HCT116 (cell line): ENCODE measurements at regions not wholly inside any gene's neighbourhood (a gene's known extent, or its start where the extent isn't known, plus 50 kb on each side); places are given as distances from the start of the nearest gene placed in this dataset.

Source experiments
- ATAC-seq: fragments of 200-7000 bp; cut with Tn5 transposase; 2 replicates; pipeline ENCODE4 v1.9.1; 2020; ENCODE audit warnings: mild to moderate bottlenecking, moderate library complexity
- BruUV-seq: library from RNA; stranded (reverse); fragments of 400-500 nt; replicated peaks from 2 replicates; lab custom pipeline; 2021; lab: Mats Ljungman, UMichigan
- CTCF ChIA-PET: fragments of 300-600 bp; sonication (Branson Sonifier 250); formaldehyde crosslinking; loops from one replicate; lab custom pipeline; 2021; ENCODE audit warnings: antibody characterized with exemption; lab: Charles Lee
- POLR2A ChIA-PET: fragments of 300-600, 350-600 bp; sonication (Branson Sonifier 250); formaldehyde crosslinking; loops from one replicate; lab custom pipeline; 2021; ENCODE audit warnings: antibody characterized with exemption; lab: Charles Lee
- RAD21 ChIA-PET, 2 experiments: fragments of 300-600 bp; sonication (Branson Sonifier 250); formaldehyde crosslinking; loops; one replicate each; lab custom pipeline; 2023; ENCODE audit warnings: low total read pairs in 2 of 2; ENCODE audit not compliant: uncharacterized antibody in 2 of 2, unreplicated experiment in 2 of 2, low non-redundant PET in 1 of 2; lab: Charles Lee
- DNase-seq: peaks from one replicate; pipeline ENCODE4 v3.0.0-alpha.2; 2010; ENCODE audit warnings: low read depth, low spot score
- H2AFZ ChIP-seq: fragments of 200-600 bp; shearing (Covaris generic), sonication (generic); 2 replicates; pipeline ENCODE4 v1.6.1; 2017; ENCODE audit warnings: low read depth, mixed run types, mixed read lengths, antibody characterized with exemption, low read length; ENCODE audit not compliant: poor library complexity, severe bottlenecking
- H3K27ac ChIP-seq: 2 replicates; pipeline ENCODE4 v1.5.1; 2012; ENCODE audit warnings: low read depth, low read length
- H3K27me3 ChIP-seq: fragments of 200-600 bp; sonication (generic); 2 replicates; pipeline ENCODE4 v1.6.1; 2016; ENCODE audit warnings: mixed run types, low read length, mixed read lengths; ENCODE audit not compliant: insufficient read depth
- H3K36me3 ChIP-seq, 2 experiments: fragments of 200-500 bp in 1 of 2; fragments of 200-600 bp in 1 of 2; sonication (Bioruptor generic) in 1 of 2; sonication (generic) in 1 of 2; 2 replicates each; pipeline versions ENCODE4 v1.5.1 to v1.6.1; 2014 to 2016; ENCODE audit warnings: low read length in 2 of 2, inconsistent platforms in 1 of 2, mixed read lengths in 1 of 2, mixed run types in 1 of 2; ENCODE audit not compliant: insufficient read depth in 2 of 2, control insufficient read depth in 1 of 2
- H3K4me1 ChIP-seq, 2 experiments: fragments of 200-600 bp in 1 of 2; sonication (generic) in 1 of 2; 2 replicates each; pipeline versions ENCODE4 v1.5.1 to v1.6.1; 2012 to 2017; ENCODE audit warnings: low read length in 2 of 2, inconsistent platforms in 1 of 2, mild to moderate bottlenecking in 1 of 2, mixed read lengths in 1 of 2, mixed run types in 1 of 2, moderate library complexity in 1 of 2; ENCODE audit not compliant: insufficient read depth in 2 of 2, control insufficient read depth in 1 of 2
- H3K4me2 ChIP-seq: fragments of 200-600 bp; sonication (generic); 2 replicates; pipeline ENCODE4 v1.6.1; 2017; ENCODE audit warnings: mixed run types, low read length, mixed read lengths
- H3K4me3 ChIP-seq, 2 experiments: fragments of 200-600 bp in 1 of 2; sonication (generic) in 1 of 2; replicated peaks in 1 of 2; 2 replicates each; pipeline ENCODE4 v1.5.1; 2011 to 2016; ENCODE audit warnings: low read length in 2 of 2, control low read depth in 1 of 2, low read depth in 1 of 2, mild to moderate bottlenecking in 1 of 2, mixed read lengths in 1 of 2, mixed run types in 1 of 2
- H3K79me2 ChIP-seq: fragments of 200-600 bp; sonication (generic); 2 replicates; pipeline ENCODE4 v1.6.1; 2017; ENCODE audit warnings: mild to moderate bottlenecking, mixed run types, low read length, moderate library complexity, mixed read lengths; ENCODE audit not compliant: insufficient read depth
- H3K9ac ChIP-seq: fragments of 200-600 bp; sonication (generic); 2 replicates; pipeline ENCODE4 v1.6.1; 2016; ENCODE audit warnings: low read length, mixed read lengths
- H3K9me2 ChIP-seq: fragments of 200-600 bp; sonication (generic), shearing (Covaris generic); 2 replicates; pipeline ENCODE4 v1.6.1; 2017; ENCODE audit warnings: mixed run types, mild to moderate bottlenecking, moderate library complexity; ENCODE audit not compliant: insufficient read depth
- H3K9me3 ChIP-seq, 2 experiments: fragments of 200-500 bp in 1 of 2; fragments of 200-600 bp in 1 of 2; sonication (Bioruptor generic) in 1 of 2; sonication (generic) in 1 of 2; 2 replicates each; pipeline ENCODE4 v1.6.1; 2014 to 2017; ENCODE audit warnings: low read length in 2 of 2, mixed read lengths in 2 of 2, inconsistent platforms in 1 of 2, low read depth in 1 of 2, mild to moderate bottlenecking in 1 of 2, mixed run types in 1 of 2, moderate library complexity in 1 of 2; ENCODE audit not compliant: control insufficient read depth in 1 of 2, insufficient read depth in 1 of 2
- H4K20me1 ChIP-seq: fragments of 200-600 bp; sonication (generic), shearing (Covaris generic); 2 replicates; pipeline ENCODE4 v1.6.1; 2017; ENCODE audit warnings: mixed run types, mild to moderate bottlenecking, moderate library complexity; ENCODE audit not compliant: insufficient read depth
- ATF3 ChIP-seq: IDR thresholded peaks from 2 replicates; pipeline ENCODE4 v1.6.1; 2012
- EGR1 ChIP-seq: IDR thresholded peaks from 2 replicates; pipeline ENCODE4 v1.6.1; 2012; ENCODE audit warnings: low read depth
- EZH2phosphoT487 ChIP-seq: fragments of 200-600 bp; IDR thresholded peaks from 2 replicates; pipeline ENCODE4 v1.6.1; 2018; ENCODE audit warnings: antibody characterized with exemption, borderline replicate concordance
- FOSL1 ChIP-seq: IDR thresholded peaks from 2 replicates; pipeline ENCODE4 v1.6.1; 2012; ENCODE audit warnings: low read depth
- JUND ChIP-seq: IDR thresholded peaks from 2 replicates; pipeline ENCODE4 v1.6.1; 2012
- SRF ChIP-seq: IDR thresholded peaks from 2 replicates; pipeline ENCODE4 v1.6.1; 2012; ENCODE audit warnings: low read depth
- YY1 ChIP-seq: IDR thresholded peaks from 2 replicates; pipeline ENCODE4 v1.6.1; 2011; ENCODE audit warnings: low read length, low read depth, moderate library complexity, mild to moderate bottlenecking; ENCODE audit not compliant: insufficient replicate concordance; ENCODE audit errors: extremely low read depth
- ZBTB33 ChIP-seq: IDR thresholded peaks from 2 replicates; pipeline ENCODE4 v1.6.1; 2011; ENCODE audit warnings: mild to moderate bottlenecking, low read length, moderate library complexity; ENCODE audit not compliant: insufficient replicate concordance; ENCODE audit errors: extremely low read depth
- ZNF274 ChIP-seq: fragments of 200-500 bp; sonication (Bioruptor generic); IDR thresholded peaks from 2 replicates; pipeline ENCODE4 v1.6.1; 2014; ENCODE audit warnings: mild to moderate bottlenecking, low read depth, low read length, inconsistent platforms
- intact Hi-C: fragments of 100-400 bp; cut with micrococcal nuclease; formaldehyde crosslinking; loops from 2 replicates; pipeline ENCODE4 v1.10.0; 2022

DNA sequence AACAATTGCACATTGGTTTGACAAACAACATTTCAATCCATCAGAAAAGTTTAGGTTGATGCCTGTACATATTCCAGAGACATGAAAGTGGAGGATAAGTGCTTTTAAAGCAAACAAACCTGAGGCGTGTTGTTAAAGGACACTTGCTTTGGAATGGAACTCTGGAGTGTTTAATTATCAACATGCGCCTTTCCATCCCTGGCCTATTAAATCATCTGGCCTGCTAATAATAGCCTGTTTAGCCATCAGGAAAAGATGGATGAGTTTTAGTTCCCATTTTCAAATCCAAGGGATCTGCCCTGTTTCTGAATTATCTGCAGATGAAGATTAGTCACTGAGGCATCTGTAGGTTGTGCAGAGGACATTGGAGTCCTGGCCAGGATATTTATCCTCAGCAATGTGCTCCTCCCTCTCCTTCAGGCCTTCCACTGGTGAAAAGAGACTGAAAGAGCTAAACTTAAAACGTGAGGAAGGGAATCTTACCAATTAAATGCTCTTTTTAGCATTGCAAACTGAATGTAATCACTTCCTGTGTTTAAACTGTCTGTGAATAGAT lies 388.9 kb downstream of the PPARGC1A start (continued):
- TF ChIP-seq EZH2phosphoT487 (no peak), ZNF274 (no peak), YY1 (no peak), SRF (no peak)

GRCh38 chr4:23485801-23486200 lies 404.0 kb downstream of the PPARGC1A start:
- H3K36me3 ChIP-seq = no peaks in the 10 kb centered on the region
- DNase-seq = no peak
- BruUV-seq = no TSS peak
- POLR2A ChIA-PET = no interaction called here
- no peak overlapping the region for H3K9ac ChIP-seq
- peaks cover 9 to 12% of the 10 kb centered on the region in 2 experiments; a peak in 2 of 4 replicates for H3K9me3 ChIP-seq
- no peaks in the 10 kb centered on the region for H3K4me1 ChIP-seq
- RAD21 ChIA-PET = no interaction called here
- H3K27me3 ChIP-seq = no peaks in the 10 kb centered on the region
- H3K79me2 ChIP-seq = no peaks in the 10 kb centered on the region
- no peaks in the 10 kb centered on the region for H3K9me2 ChIP-seq
- TF ChIP-seq EGR1 (no peak), ATF3 (no peak), ZBTB33 (no peak), FOSL1 (no peak), JUND (no peak), YY1 (no peak)
- CTCF ChIA-PET = no interaction called here
- no peaks in the 10 kb centered on the region for H4K20me1 ChIP-seq
- H3K27ac ChIP-seq = no peak overlapping the region
- H2AFZ ChIP-seq = no peak overlapping the region
- no peak overlapping the region for H3K4me3 ChIP-seq
- H3K4me2 ChIP-seq = no peak overlapping the region
- no peak for ATAC-seq
- intact Hi-C loops = no loop called here
